ENCODE measurements at regions not wholly inside any gene's neighbourhood (a gene's known extent, or its start where the extent isn't known, plus 50 kb on each side); places are given as distances from the start of the nearest gene placed in this dataset.

- TF ChIP-seq POLR2A (IDR thresholded peaks at IDR 0.05; ENCODE audit: low read depth, low read length) = no peak
- TF ChIP-seq PAX5 (IDR thresholded peaks at IDR 0.05; ENCODE audit: insufficient read depth, low read length, severe bottlenecking) = no peak
These were observed 904.6 kb upstream of the SORCS1 start for GRCh38 chr10:108069096-108069495.
